ENCODE measurements at regions not wholly inside any gene's neighbourhood (a gene's known extent, or its start where the extent isn't known, plus 50 kb on each side); places are given as distances from the start of the nearest gene placed in this dataset.

DNA sequence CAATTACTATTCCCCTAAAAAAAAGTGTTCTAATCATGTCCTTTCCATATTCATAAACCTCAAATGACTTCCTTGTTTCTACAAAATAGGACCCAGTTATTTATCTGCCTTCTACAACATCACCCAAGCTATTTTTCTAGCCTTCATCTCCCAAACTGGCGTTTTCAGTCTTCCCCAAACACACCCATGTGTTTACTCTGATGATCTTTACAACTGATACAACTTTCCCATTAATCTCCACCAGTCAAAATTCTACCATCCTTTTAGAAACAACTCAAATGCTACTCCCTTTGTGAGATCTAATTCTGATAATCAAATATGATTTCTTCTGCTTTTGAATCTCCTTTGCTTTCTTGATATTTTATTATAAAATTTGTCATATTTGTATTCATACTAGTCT, 114.5 kb downstream of the DUSP6 start:
- TF ChIP-seq EZH2 (IDR thresholded peaks at IDR 0.05; ENCODE audit: borderline replicate concordance, insufficient read depth, low read length, poor library complexity, severe bottlenecking) (no peak), EP300 (conservative IDR thresholded peaks at IDR 0.05; ENCODE audit: poor library complexity, severe bottlenecking) (no peak)
- TF ChIP-seq, protein P1, sequence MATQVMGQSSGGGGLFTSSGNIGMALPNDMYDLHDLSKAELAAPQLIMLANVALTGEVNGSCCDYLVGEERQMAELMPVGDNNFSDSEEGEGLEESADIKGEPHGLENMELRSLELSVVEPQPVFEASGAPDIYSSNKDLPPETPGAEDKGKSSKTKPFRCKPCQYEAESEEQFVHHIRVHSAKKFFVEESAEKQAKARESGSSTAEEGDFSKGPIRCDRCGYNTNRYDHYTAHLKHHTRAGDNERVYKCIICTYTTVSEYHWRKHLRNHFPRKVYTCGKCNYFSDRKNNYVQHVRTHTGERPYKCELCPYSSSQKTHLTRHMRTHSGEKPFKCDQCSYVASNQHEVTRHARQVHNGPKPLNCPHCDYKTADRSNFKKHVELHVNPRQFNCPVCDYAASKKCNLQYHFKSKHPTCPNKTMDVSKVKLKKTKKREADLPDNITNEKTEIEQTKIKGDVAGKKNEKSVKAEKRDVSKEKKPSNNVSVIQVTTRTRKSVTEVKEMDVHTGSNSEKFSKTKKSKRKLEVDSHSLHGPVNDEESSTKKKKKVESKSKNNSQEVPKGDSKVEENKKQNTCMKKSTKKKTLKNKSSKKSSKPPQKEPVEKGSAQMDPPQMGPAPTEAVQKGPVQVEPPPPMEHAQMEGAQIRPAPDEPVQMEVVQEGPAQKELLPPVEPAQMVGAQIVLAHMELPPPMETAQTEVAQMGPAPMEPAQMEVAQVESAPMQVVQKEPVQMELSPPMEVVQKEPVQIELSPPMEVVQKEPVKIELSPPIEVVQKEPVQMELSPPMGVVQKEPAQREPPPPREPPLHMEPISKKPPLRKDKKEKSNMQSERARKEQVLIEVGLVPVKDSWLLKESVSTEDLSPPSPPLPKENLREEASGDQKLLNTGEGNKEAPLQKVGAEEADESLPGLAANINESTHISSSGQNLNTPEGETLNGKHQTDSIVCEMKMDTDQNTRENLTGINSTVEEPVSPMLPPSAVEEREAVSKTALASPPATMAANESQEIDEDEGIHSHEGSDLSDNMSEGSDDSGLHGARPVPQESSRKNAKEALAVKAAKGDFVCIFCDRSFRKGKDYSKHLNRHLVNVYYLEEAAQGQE (IDR thresholded peaks at IDR 0.05; ENCODE audit: borderline replicate concordance), result no peak
- TF ChIP-seq, protein P2, sequence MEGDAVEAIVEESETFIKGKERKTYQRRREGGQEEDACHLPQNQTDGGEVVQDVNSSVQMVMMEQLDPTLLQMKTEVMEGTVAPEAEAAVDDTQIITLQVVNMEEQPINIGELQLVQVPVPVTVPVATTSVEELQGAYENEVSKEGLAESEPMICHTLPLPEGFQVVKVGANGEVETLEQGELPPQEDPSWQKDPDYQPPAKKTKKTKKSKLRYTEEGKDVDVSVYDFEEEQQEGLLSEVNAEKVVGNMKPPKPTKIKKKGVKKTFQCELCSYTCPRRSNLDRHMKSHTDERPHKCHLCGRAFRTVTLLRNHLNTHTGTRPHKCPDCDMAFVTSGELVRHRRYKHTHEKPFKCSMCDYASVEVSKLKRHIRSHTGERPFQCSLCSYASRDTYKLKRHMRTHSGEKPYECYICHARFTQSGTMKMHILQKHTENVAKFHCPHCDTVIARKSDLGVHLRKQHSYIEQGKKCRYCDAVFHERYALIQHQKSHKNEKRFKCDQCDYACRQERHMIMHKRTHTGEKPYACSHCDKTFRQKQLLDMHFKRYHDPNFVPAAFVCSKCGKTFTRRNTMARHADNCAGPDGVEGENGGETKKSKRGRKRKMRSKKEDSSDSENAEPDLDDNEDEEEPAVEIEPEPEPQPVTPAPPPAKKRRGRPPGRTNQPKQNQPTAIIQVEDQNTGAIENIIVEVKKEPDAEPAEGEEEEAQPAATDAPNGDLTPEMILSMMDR (IDR thresholded peaks at IDR 0.05; ENCODE audit: poor library complexity, severe bottlenecking), result no peak
